ENCODE measurements at regions not wholly inside any gene's neighbourhood (a gene's known extent, or its start where the extent isn't known, plus 50 kb on each side); places are given as distances from the start of the nearest gene placed in this dataset.

- TF ChIP-seq CTCF (IDR thresholded peaks at IDR 0.05) = no peak
- TF ChIP-seq EP300 (IDR thresholded peaks at IDR 0.05) = no peak
- TF ChIP-seq POLR2AphosphoS5 (IDR thresholded peaks at IDR 0.05) = no peak
Observed at GRCh38 chr4:175427751-175428150, 384.3 kb downstream of the GPM6A start.
